ENCODE measurements at regions not wholly inside any gene's neighbourhood (a gene's known extent, or its start where the extent isn't known, plus 50 kb on each side); places are given as distances from the start of the nearest gene placed in this dataset.

DNA sequence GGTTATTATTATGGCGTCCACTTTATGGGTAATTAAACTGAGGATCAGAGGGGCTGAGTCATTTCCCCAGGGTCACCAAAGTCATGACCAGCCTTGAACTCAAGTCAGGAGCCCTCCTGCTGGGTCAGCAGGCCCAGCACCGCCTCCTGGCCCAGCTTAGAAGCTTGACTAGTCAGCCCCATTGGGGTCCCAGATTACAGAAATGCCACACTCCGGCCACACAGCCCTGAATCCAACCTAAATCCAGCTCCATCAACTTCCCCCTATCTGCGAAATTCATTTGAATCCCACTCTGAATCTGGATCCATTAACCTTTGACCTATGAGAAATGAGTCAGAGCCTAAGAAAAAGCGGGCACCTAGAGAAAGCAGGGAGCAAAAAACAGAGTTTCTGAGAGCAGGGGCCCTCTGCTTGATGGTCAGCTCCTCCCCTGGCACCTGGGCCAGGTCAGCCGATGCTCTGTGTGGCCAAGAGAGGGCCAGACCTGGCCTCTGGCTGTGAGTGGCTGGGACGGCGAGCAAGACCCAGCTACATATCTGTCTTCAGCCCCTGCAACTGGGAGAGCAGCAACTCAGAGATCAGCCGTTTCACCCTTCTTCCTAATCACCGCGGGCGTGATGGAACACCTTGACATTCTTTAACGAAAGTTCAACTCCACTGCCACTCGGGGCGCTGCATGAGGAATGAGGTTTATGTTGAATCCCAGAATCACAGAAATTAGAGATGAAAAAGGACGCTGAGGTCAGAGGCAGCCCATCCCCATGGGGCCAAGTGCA is 196.1 kb downstream of the TRIM29 start:
- CTCF ChIA-PET = interaction anchor here (1.3 kb wide), 1 partner anchor 24 kb away, joined by 3 read pairs; no protein-coding TSS in a partner anchor
- no peak for ATAC-seq
- Mint-ChIP-seq H3K4me1 (no peaks in the 10 kb centered on the region), H3K36me3 (no peaks in the 10 kb centered on the region), H3K27ac (no peak overlapping the region), H3K9me3 (ENCODE audit: low read depth) (no peaks in the 10 kb centered on the region), H3K27me3 (no peaks in the 10 kb centered on the region), H3K4me3 (no peak overlapping the region)
- no peak for DNase-seq

DNA sequence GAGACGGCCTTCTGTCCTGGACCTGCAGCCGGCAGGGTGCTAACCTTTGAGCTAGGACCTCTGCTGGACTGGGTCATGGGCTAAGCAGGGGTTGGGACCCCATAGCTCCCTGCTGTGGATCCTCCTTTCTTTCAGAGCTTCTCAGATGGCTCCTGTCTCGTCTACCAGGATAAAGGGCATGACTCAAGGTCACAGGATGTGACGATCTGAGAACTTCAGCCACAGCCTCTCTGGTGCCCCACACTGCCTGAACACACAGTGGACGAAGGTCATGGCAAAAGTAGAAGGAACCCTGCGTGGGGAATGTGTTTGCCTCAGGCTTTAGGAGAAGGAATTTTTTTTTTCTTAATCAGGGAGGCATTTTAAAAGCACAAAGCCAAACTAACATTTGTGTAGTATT is 196.7 kb downstream of the TRIM29 start:
- DNase-seq = no peak
- H3K4me1 Mint-ChIP-seq = no peaks in the 10 kb centered on the region
- H3K9me3 Mint-ChIP-seq (ENCODE audit: low read depth) = no peaks in the 10 kb centered on the region
- no peaks in the 10 kb centered on the region for H3K27me3 Mint-ChIP-seq
- H3K4me3 Mint-ChIP-seq = no peak overlapping the region
- no peaks in the 10 kb centered on the region for H3K36me3 Mint-ChIP-seq
- no peak for ATAC-seq
- H3K27ac Mint-ChIP-seq = no peak overlapping the region
- CTCF ChIA-PET = no interaction called here

DNA sequence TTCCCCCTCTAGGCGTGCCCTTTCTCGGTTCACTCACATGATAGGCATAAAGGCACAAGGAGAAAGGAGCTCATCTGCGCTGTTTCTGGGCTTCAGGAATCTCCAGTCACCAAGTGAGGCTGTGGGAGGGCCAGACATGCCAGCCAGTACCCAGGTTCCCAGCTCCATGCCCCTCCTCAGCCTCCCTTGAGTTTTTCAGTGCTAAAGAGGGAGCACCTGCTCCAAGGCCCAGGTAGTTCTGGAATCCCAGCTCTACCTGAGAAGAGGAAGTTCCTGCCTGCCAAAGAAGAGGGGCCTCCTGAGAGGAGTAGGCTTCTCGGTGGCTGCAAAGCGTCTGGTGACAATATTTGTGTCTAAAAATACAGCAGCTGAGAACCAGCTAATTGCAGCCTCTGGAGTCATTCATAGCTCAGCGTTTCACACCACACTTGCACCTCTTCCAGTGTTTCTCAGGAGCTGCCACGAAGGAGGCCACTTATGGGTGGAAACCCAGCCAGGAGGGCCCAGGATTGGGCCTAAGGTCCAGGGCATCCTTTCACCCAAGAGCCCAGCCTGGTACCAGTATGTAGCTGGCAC is 197.4 kb downstream of the TRIM29 start:
- Mint-ChIP-seq H3K36me3 (no peaks in the 10 kb centered on the region), H3K4me1 (no peaks in the 10 kb centered on the region), H3K9me3 (ENCODE audit: low read depth) (no peaks in the 10 kb centered on the region), H3K27ac (no peak overlapping the region), H3K27me3 (no peaks in the 10 kb centered on the region), H3K4me3 (no peak overlapping the region)
- ATAC-seq = no peak
- DNase-seq = no peak
- CTCF ChIA-PET = interaction anchor here (1.5 kb wide), 1 partner anchor 298 kb away, joined by 3 read pairs; no protein-coding TSS in a partner anchor

DNA sequence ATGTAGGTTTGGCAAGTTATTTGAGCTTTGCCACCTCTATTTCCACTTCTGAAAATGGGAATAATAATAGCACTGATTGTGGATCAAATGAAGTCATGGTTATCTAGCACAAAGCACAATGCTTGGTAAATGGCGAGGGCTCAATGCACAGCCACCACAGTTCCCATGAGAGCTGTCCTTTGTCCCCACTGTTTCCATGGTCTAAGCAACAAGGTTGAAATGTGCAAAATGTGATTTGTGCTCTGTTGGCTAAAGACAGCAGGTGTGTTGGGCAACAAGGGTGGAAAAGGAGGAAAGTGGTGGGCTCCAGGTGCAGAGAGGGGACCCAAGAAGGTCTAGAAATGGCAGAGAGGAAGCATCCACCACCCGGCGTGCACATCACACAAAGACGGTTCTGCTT is 200.5 kb downstream of the TRIM29 start:
- DNase-seq (no peak), ATAC-seq (no peak)
- H3K27me3 Mint-ChIP-seq = peaks cover 5% of the 10 kb centered on the region
- no peak overlapping the region for H3K4me3 Mint-ChIP-seq
- CTCF ChIA-PET = no interaction called here
- H3K36me3 Mint-ChIP-seq = no peaks in the 10 kb centered on the region
- H3K4me1 Mint-ChIP-seq = no peaks in the 10 kb centered on the region
- H3K27ac Mint-ChIP-seq = no peak overlapping the region
- no peaks in the 10 kb centered on the region for H3K9me3 Mint-ChIP-seq (ENCODE audit: low read depth)

DNA sequence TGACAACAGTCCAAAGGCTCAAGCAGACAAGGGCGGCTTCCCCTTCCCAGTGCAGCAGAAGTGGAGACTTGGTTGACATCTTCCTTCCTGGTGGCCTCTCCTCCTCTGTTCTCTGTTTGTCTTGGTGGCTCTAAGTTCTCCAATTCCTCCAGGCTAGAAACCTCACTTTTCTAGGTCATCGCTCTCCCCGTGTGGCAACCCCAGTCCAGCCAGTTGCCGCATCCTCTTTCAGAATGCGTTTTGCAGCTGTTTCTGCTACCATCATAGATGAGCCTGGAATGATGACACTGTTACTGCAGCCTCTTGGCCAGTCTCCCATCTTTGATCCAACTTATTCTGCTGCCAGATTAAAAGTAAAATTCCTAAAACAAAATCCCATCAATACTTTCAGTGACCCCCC is 201.5 kb downstream of the TRIM29 start:
- CTCF ChIA-PET = no interaction called here
- H3K4me1 Mint-ChIP-seq = no peaks in the 10 kb centered on the region
- H3K27me3 Mint-ChIP-seq = peaks cover 5% of the 10 kb centered on the region
- DNase-seq (no peak), ATAC-seq (no peak)
- no peak overlapping the region for H3K27ac Mint-ChIP-seq
- H3K4me3 Mint-ChIP-seq = no peak overlapping the region
- no peaks in the 10 kb centered on the region for H3K36me3 Mint-ChIP-seq
- H3K9me3 Mint-ChIP-seq (ENCODE audit: low read depth) = no peaks in the 10 kb centered on the region

DNA sequence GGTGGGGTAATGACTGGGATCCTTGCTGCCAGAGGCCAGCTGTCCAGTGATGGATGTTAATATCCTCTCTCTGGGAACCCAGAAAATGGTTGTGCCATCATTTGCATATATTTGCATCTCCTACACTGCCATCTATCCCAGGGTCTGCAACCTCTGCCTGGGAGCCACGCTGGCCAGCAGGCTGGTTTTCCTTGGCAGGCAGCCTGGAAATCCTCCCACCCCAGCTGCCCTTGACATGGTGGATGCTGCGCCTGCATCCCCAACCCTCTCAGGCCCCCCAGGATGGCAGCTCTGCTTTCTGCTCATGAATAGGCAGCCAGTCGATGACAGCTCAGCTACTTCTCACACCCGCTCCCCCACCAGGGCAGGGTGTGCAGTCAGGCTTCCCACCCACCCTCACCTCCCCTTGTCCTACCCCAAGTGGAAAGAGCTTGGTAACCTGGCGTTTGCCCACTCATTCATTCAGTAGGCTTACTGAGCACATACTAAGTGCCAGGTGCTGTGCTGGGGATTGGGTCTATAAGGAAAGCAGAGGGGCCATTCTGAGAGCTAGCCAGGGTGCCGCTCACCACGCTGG is 202.5 kb downstream of the TRIM29 start:
- Mint-ChIP-seq H3K4me1 (no peaks in the 10 kb centered on the region), H3K27ac (no peak overlapping the region), H3K4me3 (no peak overlapping the region), H3K36me3 (no peaks in the 10 kb centered on the region), H3K27me3 (peaks cover 9% of the 10 kb centered on the region), H3K9me3 (ENCODE audit: low read depth) (no peaks in the 10 kb centered on the region)
- CTCF ChIA-PET = no interaction called here
- DNase-seq (no peak), ATAC-seq (no peak)

DNA sequence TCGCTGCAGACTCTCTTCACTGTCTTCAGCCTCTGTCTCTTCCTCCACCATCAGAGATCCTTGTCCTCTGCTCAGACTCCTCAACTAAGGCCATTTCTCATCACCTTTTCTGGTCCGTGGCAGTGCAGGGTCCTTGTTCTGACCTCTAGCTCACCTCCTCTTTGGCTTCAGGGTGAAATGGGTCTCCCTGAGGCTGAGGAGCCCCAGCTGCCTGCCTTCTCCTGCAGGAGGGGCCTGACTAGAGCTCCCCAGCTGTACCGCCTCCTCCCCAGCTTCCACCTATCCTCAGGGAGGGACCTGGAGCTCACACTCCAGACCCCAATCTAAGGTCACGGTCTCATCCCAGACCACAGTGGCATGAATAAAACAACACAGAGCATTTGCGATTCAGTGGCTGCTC is 203.0 kb downstream of the TRIM29 start:
- Mint-ChIP-seq H3K4me3 (no peak overlapping the region), H3K36me3 (no peaks in the 10 kb centered on the region), H3K9me3 (ENCODE audit: low read depth) (no peaks in the 10 kb centered on the region), H3K4me1 (no peaks in the 10 kb centered on the region), H3K27me3 (peaks cover 10% of the 10 kb centered on the region), H3K27ac (no peak overlapping the region)
- CTCF ChIA-PET = no interaction called here
- no peak for DNase-seq
- no peak for ATAC-seq

DNA sequence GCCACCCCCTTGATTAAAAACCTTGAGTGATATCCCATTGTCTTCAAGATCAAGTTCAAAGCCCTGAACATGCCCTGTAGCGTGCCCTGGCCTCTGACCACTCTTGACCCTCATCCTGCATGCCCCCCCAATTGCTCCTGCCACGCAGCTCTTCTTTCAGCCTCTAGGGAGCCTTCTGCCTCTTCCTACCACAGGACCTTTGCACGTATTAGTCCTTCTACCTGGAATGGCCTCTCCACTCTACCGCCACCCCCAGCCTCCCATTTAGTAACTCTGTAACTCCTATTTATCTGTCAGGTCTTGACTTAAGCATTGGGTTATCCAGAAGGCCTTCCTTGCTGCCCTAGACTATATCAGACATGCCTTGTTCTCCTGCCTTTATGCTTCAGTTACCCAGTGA is 203.6 kb downstream of the TRIM29 start:
- Mint-ChIP-seq H3K36me3 (no peaks in the 10 kb centered on the region), H3K27ac (no peak overlapping the region), H3K4me1 (no peaks in the 10 kb centered on the region), H3K4me3 (no peak overlapping the region), H3K27me3 (peaks cover 10% of the 10 kb centered on the region), H3K9me3 (ENCODE audit: low read depth) (no peaks in the 10 kb centered on the region)
- DNase-seq (no peak), ATAC-seq (no peak)
- CTCF ChIA-PET = no interaction called here

DNA sequence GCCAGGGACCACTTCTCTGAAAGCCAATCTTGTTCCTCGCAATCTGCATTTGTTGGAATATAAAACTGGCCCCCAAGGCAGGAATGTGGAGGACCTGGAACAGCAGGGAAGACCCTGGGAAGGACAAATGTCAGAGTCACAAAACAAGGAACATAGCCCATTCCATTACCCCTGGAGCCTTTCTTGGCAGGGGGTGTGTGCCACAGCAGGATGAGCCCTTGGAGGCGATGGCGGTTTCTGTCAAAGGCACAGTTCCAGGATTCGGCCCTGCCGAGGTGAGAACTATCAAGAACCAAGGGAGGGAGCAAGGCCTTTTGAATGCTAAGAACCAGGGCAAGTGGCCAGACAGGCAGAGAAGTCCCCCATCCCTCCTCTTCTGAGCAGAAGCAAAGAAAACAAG is 204.3 kb downstream of the TRIM29 start:
- no peak for ATAC-seq
- Mint-ChIP-seq H3K27me3 (peaks cover 10% of the 10 kb centered on the region), H3K4me1 (no peaks in the 10 kb centered on the region), H3K4me3 (no peak overlapping the region), H3K27ac (no peak overlapping the region), H3K9me3 (ENCODE audit: low read depth) (no peaks in the 10 kb centered on the region), H3K36me3 (no peaks in the 10 kb centered on the region)
- CTCF ChIA-PET = no interaction called here
- no peak for DNase-seq

DNA sequence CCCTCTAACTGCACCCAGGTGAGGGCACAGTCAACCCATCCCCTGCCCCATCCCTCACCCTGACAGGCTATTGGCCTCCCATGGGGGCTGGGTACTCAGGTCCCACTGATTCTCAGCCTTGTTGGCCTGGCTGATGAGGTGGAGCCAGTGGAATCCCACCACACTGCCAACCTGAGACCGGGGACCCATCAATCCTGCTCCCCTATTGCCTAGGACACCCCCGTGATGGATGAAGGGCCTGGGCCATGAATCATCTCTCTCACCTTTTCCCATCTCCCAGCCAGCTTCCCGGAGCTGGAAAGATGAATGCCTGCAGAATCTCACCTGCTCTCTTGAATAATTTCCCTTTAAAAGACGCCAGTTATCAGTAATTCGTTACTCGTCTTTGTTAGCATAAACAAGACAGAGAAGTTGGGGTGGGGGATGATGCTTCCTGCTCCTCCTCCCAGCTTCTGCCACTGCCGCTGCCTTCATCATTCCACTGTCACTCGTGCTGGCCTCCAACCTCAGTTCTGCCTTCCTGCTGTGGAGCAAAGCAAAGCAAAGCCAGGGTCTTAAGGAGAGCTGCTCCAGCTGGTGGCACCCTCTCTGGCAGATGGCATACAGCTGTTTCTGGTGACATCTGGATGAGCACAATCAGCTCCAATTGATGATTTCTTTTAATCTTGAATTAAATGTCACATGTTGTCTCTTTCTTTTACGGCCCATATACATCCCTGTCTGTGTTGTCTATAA is 204.0 kb upstream of the NECTIN1 start:
- Mint-ChIP-seq H3K27me3 (peaks cover 10% of the 10 kb centered on the region), H3K4me3 (no peak overlapping the region), H3K4me1 (no peaks in the 10 kb centered on the region), H3K36me3 (no peaks in the 10 kb centered on the region), H3K9me3 (ENCODE audit: low read depth) (no peaks in the 10 kb centered on the region), H3K27ac (no peak overlapping the region)
- no peak for ATAC-seq
- DNase-seq = no peak
- CTCF ChIA-PET = no interaction called here

DNA sequence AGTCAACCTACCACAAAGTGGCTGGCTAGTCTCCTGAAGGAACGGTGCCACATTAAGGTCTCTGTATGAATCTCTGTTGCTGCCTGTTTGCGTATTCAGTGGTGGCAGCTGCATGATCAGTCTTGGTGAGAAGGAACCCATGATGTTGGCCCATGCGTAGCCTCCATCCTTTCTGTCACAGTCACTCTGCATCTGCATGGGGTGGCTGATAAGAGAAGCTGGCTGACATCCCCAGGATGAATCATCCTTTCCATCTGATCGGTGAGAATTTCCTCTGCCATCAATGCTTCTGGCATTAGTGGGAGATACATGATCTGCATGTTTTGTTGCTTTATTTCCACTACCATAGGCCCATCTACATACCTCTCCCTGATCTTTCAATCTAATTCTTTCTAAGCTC is 199.0 kb upstream of the NECTIN1 start:
- Mint-ChIP-seq H3K27me3 (peaks cover 14% of the 10 kb centered on the region), H3K4me1 (no peaks in the 10 kb centered on the region), H3K36me3 (no peaks in the 10 kb centered on the region), H3K9me3 (ENCODE audit: low read depth) (no peaks in the 10 kb centered on the region), H3K27ac (no peak overlapping the region), H3K4me3 (no peak overlapping the region)
- DNase-seq = no peak
- no peak for ATAC-seq
- CTCF ChIA-PET = no interaction called here

DNA sequence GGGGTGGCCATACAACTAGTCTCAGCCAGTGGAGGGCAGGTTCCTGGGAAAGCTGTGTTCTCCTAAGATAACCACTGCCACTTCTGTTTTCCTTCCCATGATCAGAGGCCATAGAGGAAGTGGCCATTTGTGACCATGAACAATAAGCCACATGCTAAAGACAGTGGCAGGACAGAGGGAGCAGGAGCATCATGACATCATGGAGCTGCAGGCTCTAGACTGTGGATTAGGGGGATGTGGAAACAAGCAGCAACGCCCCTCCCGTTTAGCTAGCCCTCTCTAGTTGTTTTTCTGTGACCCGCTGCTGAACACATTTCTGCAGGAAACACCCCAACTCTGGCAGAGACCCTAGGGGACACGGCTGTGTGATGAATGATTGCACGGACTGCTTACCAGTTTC is 195.0 kb upstream of the NECTIN1 start:
- H3K9me3 Mint-ChIP-seq (ENCODE audit: low read depth) = no peaks in the 10 kb centered on the region
- CTCF ChIA-PET = no interaction called here

DNA sequence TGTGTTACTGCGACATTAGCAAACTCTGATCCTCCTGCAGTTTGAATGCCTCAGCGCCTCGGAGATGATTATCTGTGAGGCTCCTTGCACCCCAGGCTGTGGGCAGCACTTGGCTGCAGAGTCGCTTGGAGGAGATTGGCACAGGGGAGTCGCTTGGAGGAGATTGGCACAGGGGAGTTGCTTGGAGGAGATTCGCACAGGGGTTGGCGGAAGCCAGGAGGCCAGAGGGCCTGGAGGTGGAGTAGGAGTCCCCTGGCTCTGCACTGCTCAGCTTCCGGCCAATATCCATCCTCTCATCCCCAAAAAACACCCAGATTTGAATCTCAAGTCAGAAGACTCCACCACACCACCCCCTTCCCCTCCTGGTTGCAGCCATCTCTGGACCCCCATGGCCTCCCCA is 192.6 kb upstream of the NECTIN1 start:
- DNase-seq (no peak), ATAC-seq (no peak)
- CTCF ChIA-PET = no interaction called here
- no peaks in the 10 kb centered on the region for H3K36me3 Mint-ChIP-seq
- H3K27me3 Mint-ChIP-seq = peaks cover 12% of the 10 kb centered on the region
- no peaks in the 10 kb centered on the region for H3K4me1 Mint-ChIP-seq
- H3K9me3 Mint-ChIP-seq (ENCODE audit: low read depth) = no peaks in the 10 kb centered on the region
- H3K4me3 Mint-ChIP-seq = no peak overlapping the region
- no peak overlapping the region for H3K27ac Mint-ChIP-seq

More for the DNA sequence above, 195.0 kb upstream of the NECTIN1 start:
- no peak for ATAC-seq
- Mint-ChIP-seq H3K4me1 (no peaks in the 10 kb centered on the region), H3K36me3 (no peaks in the 10 kb centered on the region), H3K4me3 (no peak overlapping the region), H3K27me3 (peaks cover 12% of the 10 kb centered on the region), H3K27ac (no peak overlapping the region)
- DNase-seq = no peak

Data from activated CD8-positive, alpha-beta memory T cell treated with anti-CD3 and anti-CD28 coated beads, Interleukin-2, amount 10 ng/mL, durations not matched to agents 7 days and 5 days (primary cell).